Epidermal melanocyte (primary cell): ENCODE measurements at regions not wholly inside any gene's neighbourhood (a gene's known extent, or its start where the extent isn't known, plus 50 kb on each side); places are given as distances from the start of the nearest gene placed in this dataset.

Experiments used
- DNase-seq: peaks from one replicate; pipeline ENCODE4 v3.0.0; 2011; ENCODE audit warnings: low spot score; ENCODE audit not compliant: insufficient read length

DNA sequence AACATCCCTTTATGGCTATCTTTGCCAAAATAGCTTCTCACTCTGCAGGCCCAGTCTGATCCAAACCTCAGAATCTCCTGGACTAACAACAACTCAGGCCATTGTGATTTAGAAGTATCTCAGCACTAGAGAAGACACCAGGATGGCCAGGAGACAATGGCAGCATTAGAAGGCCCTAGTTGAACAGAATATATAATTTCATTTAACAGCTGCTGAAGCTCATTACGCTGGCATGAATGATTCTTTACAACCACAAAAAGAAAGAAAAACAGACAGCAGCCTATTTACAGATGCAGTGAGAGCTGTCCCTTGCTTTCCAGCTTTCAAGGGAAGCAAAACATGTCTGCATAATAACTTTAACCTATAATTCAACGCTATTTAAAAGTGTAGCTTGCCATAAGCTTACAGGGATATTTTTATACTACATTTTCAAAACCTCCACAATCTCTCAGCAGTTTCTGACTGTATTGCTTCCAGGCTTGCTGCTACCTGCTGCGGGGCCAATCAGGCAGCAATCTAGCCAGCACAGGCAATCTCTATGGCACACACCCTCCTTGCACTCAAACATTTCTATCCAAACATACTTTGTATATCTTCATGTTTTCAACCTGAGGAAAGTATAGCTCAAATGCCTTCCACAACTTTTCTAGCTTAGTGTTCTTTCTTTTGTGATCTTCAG is 107.3 kb downstream of the OGFRL1 start:
- no peak for DNase-seq

GRCh38 chr6:71396410-71396801 is 107.8 kb downstream of the OGFRL1 start:
- no peak for DNase-seq

GRCh38 chr6:71399279-71399678 is 110.7 kb downstream of the OGFRL1 start:
- no peak for DNase-seq

DNA sequence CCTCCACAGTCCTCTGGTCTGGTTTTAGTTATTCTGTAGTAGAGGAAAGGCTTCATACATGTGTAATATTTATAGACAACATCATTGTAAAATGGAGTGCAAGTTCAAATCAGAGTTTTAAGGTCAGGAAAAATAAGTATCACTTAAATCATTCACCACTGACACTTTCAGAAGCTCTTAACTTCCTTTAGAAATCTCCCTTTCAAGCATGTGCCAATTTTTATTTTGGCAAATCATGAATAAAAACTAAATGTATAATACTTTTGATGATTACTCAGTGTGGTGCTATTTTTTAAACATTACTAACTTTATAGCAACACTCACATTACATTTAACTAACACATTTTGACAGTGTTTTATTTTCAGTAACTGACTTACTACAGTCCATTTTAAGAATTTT is 112.2 kb downstream of the OGFRL1 start:
- no peak for DNase-seq

GRCh38 chr6:71402096-71402495 is 113.5 kb downstream of the OGFRL1 start:
- DNase-seq = no peak

DNA sequence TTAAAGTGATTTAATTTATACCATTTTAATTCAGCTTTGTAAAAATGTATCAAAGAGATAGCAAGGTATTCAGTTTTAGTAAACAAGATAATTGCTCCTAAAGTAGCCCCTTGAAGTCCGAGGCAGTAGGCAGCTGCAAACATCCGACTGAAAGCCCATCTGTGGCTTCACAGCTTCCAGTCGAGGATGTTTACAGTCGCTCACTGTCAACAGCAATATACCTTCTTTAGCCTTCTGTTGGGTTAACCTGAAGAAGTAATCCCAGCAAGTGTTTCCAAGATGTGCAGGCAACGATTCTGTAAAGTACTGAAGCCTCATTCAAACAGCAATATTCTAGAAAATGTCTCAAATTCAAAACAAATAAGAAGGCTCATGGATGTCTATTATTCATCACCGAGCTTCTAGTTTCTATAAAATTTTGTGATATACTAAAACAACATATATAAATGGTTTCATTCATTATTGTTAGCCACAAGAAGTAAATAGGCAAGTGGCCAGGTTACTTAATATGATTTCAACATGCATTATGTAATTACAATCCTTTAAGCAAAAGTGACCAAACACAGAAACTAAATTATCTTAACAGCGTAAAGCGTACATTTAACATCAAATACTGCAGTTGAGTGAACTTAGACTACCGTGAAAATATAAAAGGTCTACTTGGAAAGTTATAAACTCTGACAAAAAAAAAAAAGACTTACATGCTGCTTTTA is 115.0 kb downstream of the OGFRL1 start:
- no peak for DNase-seq

GRCh38 chr6:71404145-71404966 is 115.7 kb downstream of the OGFRL1 start:
- DNase-seq = no peak

- DNase-seq = no peak
Measured at GRCh38 chr6:71404967-71405278, 116.3 kb downstream of the OGFRL1 start.

DNA sequence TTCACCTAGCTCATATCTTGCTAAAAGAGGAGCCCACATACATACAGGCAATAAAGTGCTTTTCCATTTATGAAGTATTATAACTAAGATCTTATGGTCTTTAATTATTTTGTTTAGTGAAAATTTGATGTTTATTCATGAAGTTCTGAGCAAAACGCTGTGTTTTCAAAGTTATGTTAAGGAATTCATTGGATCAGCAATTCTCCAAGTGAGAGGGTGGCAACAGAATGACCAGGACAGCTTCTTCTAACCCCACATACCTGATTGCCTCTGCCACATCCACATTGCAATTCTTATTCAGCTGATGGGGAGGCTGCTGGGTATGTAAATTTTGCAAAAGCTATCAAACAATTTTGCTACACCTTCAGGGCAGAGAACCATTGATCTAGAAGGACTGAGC is 116.8 kb downstream of the OGFRL1 start:
- DNase-seq = no peak

DNA sequence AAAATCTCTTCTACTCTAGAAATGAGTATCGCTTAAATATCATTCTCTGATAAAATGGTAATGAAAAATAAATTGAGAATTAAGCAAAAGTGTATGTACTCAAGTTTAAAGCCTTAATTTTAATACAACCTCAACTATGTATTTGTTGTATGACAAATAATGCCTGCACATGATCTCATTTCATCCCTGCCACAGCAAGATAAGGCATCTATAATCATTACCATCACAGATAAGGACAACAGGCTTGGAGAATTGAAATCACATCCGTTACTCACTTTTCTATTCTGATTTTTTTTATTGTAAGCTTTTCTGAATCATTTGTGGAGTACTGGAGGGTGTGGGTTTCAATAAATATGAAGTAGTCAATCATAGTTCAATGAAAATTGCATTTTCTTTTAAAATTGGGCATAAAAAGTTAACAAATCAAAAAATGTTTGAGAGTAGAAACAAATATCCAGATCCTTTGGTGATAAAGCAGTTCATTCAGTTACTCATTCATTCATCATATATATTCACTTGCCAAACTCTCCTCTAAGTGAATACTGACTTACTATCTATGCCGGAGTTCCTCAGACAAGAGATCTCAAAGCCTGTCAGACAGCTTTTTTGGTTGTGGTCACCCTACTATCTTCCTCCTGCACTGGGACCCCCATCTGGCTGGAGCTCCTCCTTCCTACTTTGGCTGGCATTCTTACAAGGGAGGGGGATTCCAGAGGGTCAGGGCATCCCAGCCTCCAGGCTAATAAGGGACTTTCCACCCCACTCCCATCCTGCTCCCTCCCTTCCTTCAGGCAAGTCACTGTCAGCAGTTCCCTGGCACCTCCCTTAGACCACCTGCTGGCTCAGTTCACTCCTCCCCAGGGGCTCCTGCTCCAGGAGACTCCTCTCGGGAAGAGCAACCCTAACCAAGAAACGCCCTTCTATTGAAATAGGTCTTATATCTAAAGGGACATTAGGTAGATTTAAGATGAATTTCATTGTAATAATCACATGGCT is 118.6 kb downstream of the OGFRL1 start:
- no peak for DNase-seq

DNA sequence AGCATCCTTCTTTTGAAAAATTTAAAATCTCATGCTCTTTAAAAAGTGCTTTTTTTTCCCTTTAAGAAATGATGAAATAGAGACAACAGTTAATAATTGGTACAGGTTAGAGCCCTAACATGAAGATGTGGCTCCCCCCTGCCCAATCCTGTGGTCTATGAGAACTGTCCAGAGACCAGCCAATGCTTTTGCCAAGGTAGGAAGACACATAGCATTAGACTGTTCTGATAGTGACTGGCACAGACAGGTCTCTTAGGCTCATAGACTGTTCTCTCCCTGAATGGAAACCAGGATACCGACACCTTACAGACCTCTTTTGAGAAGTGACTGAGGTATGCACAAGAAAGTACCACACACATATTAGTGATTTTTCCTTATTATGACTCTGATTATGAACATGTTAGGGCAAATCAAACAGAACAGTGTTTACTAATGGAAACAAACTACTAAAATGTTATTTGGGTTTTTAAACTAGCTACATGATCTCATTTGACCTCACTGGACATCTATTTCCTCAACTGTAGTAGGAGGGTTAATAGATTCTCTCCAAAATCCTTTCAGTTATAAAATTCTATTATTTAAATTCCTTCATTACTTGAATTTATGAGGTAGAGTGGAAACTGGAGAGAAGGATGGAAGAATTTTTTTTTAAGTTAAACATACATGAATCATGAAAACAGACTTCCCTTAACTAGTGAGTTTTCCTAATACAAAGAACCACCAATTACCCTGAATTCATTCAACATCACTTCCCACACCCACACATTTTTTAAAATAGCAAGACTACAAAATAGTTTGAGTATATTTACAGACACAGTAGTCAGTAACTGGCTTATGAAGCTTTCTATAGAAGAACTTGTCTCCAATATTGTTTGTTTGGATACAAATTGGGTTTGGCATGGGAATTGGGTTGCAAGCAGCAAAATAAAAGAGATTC is 120.4 kb downstream of the OGFRL1 start:
- DNase-seq = no peak

DNA sequence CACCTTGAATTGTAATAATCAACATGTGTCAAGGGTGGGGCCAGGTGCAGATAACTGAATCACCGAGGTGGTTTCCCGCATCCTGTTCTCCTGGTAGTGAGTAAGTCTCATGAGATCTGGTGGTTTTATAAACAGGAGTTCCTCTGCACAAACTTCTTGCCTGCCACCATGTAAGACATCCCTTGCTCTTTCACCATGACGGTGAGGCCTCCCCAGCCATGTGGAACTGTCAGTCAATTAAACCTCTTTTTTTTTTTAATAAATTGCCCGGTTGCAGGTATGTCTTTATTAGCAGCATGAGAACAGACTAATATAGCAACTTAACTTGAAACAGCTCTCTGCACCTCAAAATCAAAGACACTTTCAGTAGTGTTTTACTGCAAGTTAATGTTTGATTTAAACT is 121.6 kb downstream of the OGFRL1 start:
- no peak for DNase-seq

- no peak for DNase-seq
Measured at GRCh38 chr6:71410681-71411080, 122.1 kb downstream of the OGFRL1 start.

- no peak for DNase-seq
Measured at GRCh38 chr6:71411882-71412281, 123.3 kb downstream of the OGFRL1 start.

DNA sequence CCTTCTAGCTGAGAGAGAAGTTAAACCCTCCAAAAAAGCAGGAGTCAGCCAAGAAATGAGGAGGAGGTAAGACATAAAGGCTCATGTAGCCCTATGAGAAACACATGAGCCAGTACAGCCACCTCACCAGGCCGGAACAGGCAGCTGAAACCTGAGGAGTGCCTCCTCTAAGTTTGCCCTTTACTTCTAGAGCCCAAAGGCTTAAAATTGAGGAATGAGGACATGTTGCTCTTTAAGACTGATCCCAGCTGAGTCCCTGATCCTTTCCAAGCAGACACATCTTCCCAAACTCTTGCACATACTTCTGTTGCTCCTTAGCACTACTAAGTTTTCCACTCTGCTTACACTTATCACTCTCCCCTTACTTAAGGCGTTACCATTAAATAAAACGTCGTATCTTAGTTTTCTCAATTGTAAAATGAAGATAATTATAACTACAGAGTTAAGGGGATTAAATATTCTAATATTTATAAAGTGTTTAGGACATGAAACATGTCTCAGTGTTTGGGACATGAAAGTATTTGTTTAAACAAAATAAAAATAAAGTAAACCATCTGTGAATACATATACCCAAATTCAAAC is 124.0 kb downstream of the OGFRL1 start:
- no peak for DNase-seq

DNA sequence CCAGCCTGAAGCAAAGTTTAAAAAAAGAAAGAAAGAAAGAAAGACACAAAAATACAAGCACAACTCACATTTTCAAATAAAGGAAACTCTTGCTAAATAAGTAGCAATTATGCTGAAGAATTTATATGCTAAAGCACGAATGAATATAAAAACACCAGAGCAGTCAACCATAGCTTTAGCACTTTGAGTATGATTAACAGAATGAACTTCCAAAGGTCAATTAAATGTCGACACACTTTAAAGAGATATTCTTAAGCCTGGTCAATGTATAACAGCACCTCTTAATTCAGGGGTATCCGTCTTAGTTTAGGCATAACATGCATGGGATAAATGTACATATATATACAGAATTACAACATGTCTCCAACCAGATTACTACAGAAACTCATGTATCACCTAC is 125.9 kb downstream of the OGFRL1 start:
- DNase-seq = no peak

DNA sequence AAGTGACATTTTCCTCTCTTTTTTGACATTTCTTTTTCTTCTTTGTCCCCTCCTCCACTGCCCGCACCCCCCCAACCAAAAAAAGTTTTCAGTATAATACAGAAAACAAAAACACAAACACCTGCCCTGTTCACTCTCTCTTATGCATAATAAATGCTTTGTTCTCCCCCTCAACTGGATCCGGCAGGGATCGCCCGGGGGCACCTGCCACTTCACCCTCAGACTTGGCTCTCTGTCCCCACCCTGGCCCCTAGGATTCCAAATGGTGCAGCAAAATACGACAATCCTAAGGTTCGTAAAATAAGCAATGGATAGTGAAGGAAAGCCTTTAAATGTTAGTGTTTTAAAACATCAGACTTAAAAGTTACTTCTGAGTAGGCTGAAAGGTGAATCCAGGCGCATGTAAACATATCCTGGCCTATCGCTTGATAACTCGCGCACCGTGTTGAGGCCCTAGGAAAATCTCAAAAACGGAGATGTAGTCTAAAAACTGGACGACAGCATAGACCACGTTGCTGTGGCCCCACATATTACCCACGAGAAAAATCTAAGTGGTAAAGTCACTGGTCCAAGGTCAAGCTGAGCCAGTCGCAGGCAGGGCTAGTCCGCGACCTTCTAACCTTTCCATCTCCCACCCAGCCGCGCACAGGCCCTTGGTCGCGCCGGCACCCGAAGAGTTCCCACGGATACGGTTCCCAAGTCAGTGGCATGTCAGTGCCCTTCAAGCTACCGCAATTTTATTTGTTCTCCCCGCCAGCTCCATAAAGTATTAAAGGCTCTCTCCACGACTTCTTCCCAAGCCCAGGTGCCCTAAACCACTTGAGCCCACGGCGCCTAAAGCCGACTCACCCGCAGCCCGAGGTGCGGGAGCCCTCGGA is 130.8 kb downstream of the OGFRL1 start:
- DNase-seq = no peak

DNA sequence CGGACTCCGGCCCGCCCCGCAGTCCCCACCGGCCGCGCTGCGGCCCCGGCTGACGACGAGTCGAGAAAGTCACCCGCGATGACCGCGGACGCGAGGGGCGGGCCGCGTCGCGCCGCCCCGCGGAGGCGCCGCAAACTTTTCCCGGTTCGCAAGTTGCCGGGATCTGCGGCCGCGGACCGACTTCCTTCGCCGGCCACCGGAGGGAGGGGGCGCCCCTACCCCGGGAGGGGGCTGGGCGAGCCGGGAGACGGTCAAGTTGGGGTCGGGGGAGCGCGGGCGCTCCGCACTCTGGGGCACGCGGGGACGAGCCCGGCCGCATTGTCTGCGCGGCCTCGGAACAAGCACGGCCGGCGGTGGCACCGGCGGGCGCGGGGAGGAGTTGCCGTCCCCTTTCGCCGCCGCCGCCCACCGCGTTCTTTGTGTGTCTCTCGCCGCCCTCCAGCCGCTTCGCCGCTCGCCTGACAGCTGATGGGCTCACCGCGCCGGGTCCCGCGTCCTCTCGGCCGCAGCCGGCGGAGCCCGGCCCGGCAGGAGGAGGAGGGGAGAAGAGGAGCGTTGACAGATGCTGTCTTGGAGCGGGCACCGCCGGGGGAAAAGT is 131.6 kb downstream of the OGFRL1 start:
- DNase-seq = no peak
